SK-N-SH (cell line): ENCODE measurements at regions not wholly inside any gene's neighbourhood (a gene's known extent, or its start where the extent isn't known, plus 50 kb on each side); places are given as distances from the start of the nearest gene placed in this dataset.

Experiments
- CTCF ChIA-PET: fragments of 300-600, 350-600 bp; formaldehyde crosslinking; extraction: SDS; loops from one replicate; lab custom pipeline; 2021; lab: Yijun Ruan, JAX
- POLR2A ChIA-PET: fragments of 350-600 bp; sonication (Branson Sonifier 250); formaldehyde crosslinking; extraction: SDS; loops from one replicate; lab custom pipeline; 2020; ENCODE audit warnings: antibody characterized with exemption, inconsistent platforms; lab: Yijun Ruan, JAX
- DNase-seq: peaks from one replicate; pipeline ENCODE4 v3.0.0; 2012
- H2AFZ ChIP-seq: fragments of 200-600 bp; sonication (generic); 2 replicates; pipeline ENCODE4 v1.8.1; 2016; ENCODE audit warnings: antibody characterized with exemption, mild to moderate bottlenecking, low read depth
- H3F3A ChIP-seq: fragments of 200-600 bp; sonication (generic); replicated peaks from 2 replicates; pipeline ENCODE3; 2016; ENCODE audit warnings: antibody characterized with exemption, mild to moderate bottlenecking; ENCODE audit not compliant: insufficient read depth
- H3K27ac ChIP-seq, 2 experiments: fragments of 200-500 bp in 1 of 2; fragments of 200-600 bp in 1 of 2; sonication (Bioruptor generic) in 1 of 2; sonication (generic), shearing (Covaris generic) in 1 of 2; 2 replicates each; pipeline versions ENCODE4 v1.5.1 to v1.6.1; 2014 to 2016; ENCODE audit warnings: low read depth in 2 of 2, inconsistent platforms in 1 of 2, low read length in 1 of 2, mild to moderate bottlenecking in 1 of 2, mixed read lengths in 1 of 2
- H3K27me3 ChIP-seq: fragments of 200-600 bp; sonication (generic), shearing (Covaris generic); 2 replicates; pipeline ENCODE4 v1.6.1; 2016; ENCODE audit warnings: mixed run types; ENCODE audit not compliant: insufficient read depth
- H3K36me3 ChIP-seq, 2 experiments: fragments of 200-500 bp in 1 of 2; fragments of 200-600 bp in 1 of 2; sonication (Bioruptor generic) in 1 of 2; sonication (generic) in 1 of 2; replicated peaks in 1 of 2; 2 replicates each; pipeline versions ENCODE3 to v1.5.1; 2014 to 2016; ENCODE audit warnings: low read length in 1 of 2, mild to moderate bottlenecking in 1 of 2; ENCODE audit not compliant: insufficient read depth in 2 of 2, control insufficient read depth in 1 of 2
- H3K4me1 ChIP-seq, 2 experiments: fragments of 200-500 bp in 1 of 2; fragments of 200-600 bp in 1 of 2; sonication (Bioruptor generic) in 1 of 2; sonication (generic), shearing (Covaris generic) in 1 of 2; 2 replicates each; pipeline versions ENCODE4 v1.5.1 to v1.6.1; 2014 to 2016; ENCODE audit warnings: low read depth in 1 of 2, low read length in 1 of 2, mixed run types in 1 of 2; ENCODE audit not compliant: insufficient read depth in 2 of 2, control insufficient read depth in 1 of 2
- H3K4me2 ChIP-seq: fragments of 200-600 bp; sonication (generic), shearing (Covaris generic); 2 replicates; pipeline ENCODE4 v1.6.1; 2017; ENCODE audit warnings: mixed run types
- H3K4me3 ChIP-seq, 2 experiments: fragments of 200-500 bp in 1 of 2; fragments of 200-600 bp in 1 of 2; sonication (Bioruptor generic) in 1 of 2; sonication (generic), shearing (Covaris generic) in 1 of 2; 2 replicates each; pipeline versions ENCODE4 v1.5.1 to v1.8.1; 2014 to 2016; ENCODE audit warnings: low read depth in 2 of 2, inconsistent platforms in 1 of 2, low read length in 1 of 2, mild to moderate bottlenecking in 1 of 2, mixed read lengths in 1 of 2, moderate library complexity in 1 of 2
- H3K79me2 ChIP-seq: fragments of 200-600 bp; sonication (generic); 2 replicates; pipeline ENCODE4 v1.8.1; 2017; ENCODE audit warnings: mild to moderate bottlenecking; ENCODE audit not compliant: insufficient read depth
- H3K9ac ChIP-seq: fragments of 200-600 bp; sonication (generic); 2 replicates; pipeline ENCODE4 v1.6.1; 2017; ENCODE audit warnings: mixed run types
- H3K9me2 ChIP-seq: fragments of 200-600 bp; sonication (generic); 2 replicates; pipeline ENCODE4 v1.6.1; 2017; ENCODE audit warnings: mixed run types
- H3K9me3 ChIP-seq: fragments of 200-600 bp; sonication (generic); 2 replicates; pipeline ENCODE4 v1.6.1; 2017; ENCODE audit warnings: mixed run types, mild to moderate bottlenecking, moderate library complexity
- H4K20me1 ChIP-seq: fragments of 200-600 bp; sonication (generic); 2 replicates; pipeline ENCODE4 v1.6.1; 2017; ENCODE audit warnings: mild to moderate bottlenecking, mixed run types; ENCODE audit not compliant: insufficient read depth
- ELF1 ChIP-seq: IDR thresholded peaks from 2 replicates; pipeline ENCODE4 v1.4.0; 2012
- FOSL2 ChIP-seq: IDR thresholded peaks from 2 replicates; pipeline ENCODE4 v1.4.0; 2012; ENCODE audit warnings: low read depth, mild to moderate bottlenecking, moderate library complexity, borderline replicate concordance
- FOXJ3 ChIP-seq: sonication (generic); formaldehyde crosslinking; IDR thresholded peaks from 2 replicates; pipeline ENCODE4 v1.5.1; 2020; ENCODE audit warnings: mild to moderate bottlenecking, missing genetic modification reagents
- FOXM1 ChIP-seq: IDR thresholded peaks from 2 replicates; pipeline ENCODE4 v1.4.0; 2012; ENCODE audit warnings: low read depth, mild to moderate bottlenecking
- GATA2 ChIP-seq: sonication (generic); formaldehyde crosslinking; IDR thresholded peaks from 2 replicates; pipeline ENCODE4 v1.5.0; 2020; ENCODE audit warnings: mild to moderate bottlenecking, missing genetic modification reagents
- JUND ChIP-seq: IDR thresholded peaks from 2 replicates; pipeline ENCODE4 v1.4.0; 2012
- MEF2A ChIP-seq: IDR thresholded peaks from 2 replicates; pipeline ENCODE4 v1.4.0; 2012; ENCODE audit warnings: low read depth, borderline replicate concordance
- MXI1 ChIP-seq: IDR thresholded peaks from 2 replicates; pipeline ENCODE4 v1.6.1; 2012; ENCODE audit warnings: mild to moderate bottlenecking, low read depth, low read length, improper control_type of control experiment
- NRF1 ChIP-seq: IDR thresholded peaks from 2 replicates; pipeline ENCODE4 v1.6.1; 2012; ENCODE audit warnings: low read depth, mild to moderate bottlenecking, low read length
- PBX3 ChIP-seq: IDR thresholded peaks from 2 replicates; pipeline ENCODE4; 2012
- POLR2AphosphoS5 ChIP-seq: IDR thresholded peaks from 2 replicates; pipeline ENCODE4 v1.6.1; 2012; ENCODE audit warnings: low read depth, low read length
- RCOR1 ChIP-seq: fragments of 150-350 bp; IDR thresholded peaks from 2 replicates; pipeline ENCODE4 v1.6.1; 2017; ENCODE audit warnings: antibody characterized with exemption, low read length
- RXRA ChIP-seq: IDR thresholded peaks from 2 replicates; pipeline ENCODE4 v1.4.0; 2012; ENCODE audit warnings: low read depth, mild to moderate bottlenecking, borderline replicate concordance
- SMC3 ChIP-seq: IDR thresholded peaks from 2 replicates; pipeline ENCODE4 v1.6.1; 2012; ENCODE audit warnings: low read depth, low read length, improper control_type of control experiment
- TCF12 ChIP-seq: IDR thresholded peaks from 2 replicates; pipeline ENCODE4 v1.4.0; 2012
- TEAD4 ChIP-seq: IDR thresholded peaks from 2 replicates; pipeline ENCODE4 v1.4.0; 2012; ENCODE audit warnings: mild to moderate bottlenecking, borderline replicate concordance; ENCODE audit not compliant: insufficient read depth
- ZBTB33 ChIP-seq: IDR thresholded peaks from 2 replicates; pipeline ENCODE4 v1.4.0; 2012; ENCODE audit warnings: low read depth, borderline replicate concordance
- WGBS: methylation state at CpG from one replicate; pipeline ENCODE4 v1.1.6; 2017; ENCODE audit warnings: low lambda C conversion rate; 5-methylcytosine and 5-hydroxymethylcytosine counted together
- TF ChIP-seq, protein P1 (sequence below): IDR thresholded peaks from 2 replicates; pipeline ENCODE4 v1.6.1; 2012; ENCODE audit warnings: mild to moderate bottlenecking, low read depth, low read length, moderate library complexity
- TF ChIP-seq, protein P2 (sequence below): IDR thresholded peaks from 2 replicates; pipeline ENCODE4 v1.4.0; 2012; ENCODE audit warnings: low read depth

DNA sequence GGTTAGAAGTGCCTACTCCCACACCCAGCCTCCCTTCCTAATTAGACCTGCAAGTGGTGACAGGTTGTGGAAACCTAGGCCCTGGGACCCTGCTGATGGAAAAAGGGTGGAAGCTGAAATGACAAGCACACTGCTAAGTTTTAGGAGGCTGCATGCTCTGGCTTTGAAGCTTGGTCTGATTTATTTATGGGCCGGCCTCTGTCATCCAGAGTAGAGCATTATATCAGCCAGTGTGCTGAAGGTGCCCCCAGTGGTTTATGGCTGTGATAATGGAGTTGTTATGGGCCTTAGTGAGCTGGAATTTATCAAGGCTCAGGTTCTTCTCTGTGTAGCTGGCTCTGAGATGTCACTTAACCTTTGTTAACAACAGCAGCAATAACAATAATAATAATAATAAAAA, 142.6 kb downstream of the UTP18 start:
- 19% methylated on average over 1 of the region's 1 CpG for WGBS
- Histone ChIP-seq H2AFZ (no peak overlapping the region), H3K4me3 (no peak overlapping the region), H3K36me3 (no peaks in the 10 kb centered on the region), H3K9me2 (no peaks in the 10 kb centered on the region), H3K9ac (no peak overlapping the region), H3K4me2 (no peak overlapping the region), H3K4me1 (peaks cover 0 to 5% of the 10 kb centered on the region in 2 experiments; a peak in 1 of 4 replicates), H3K79me2 (no peaks in the 10 kb centered on the region), H4K20me1 (no peaks in the 10 kb centered on the region), H3K27me3 (no peaks in the 10 kb centered on the region), H3K9me3 (no peaks in the 10 kb centered on the region), H3F3A (no peaks in the 10 kb centered on the region), H3K27ac (no peak overlapping the region)
- POLR2A ChIA-PET, result no interaction called here
- DNase-seq, result no peak
- TF ChIP-seq MEF2A, result no peak
- TF ChIP-seq TCF12, result no peak
- TF ChIP-seq JUND, result no peak
- no peak for TF ChIP-seq FOXM1
- TF ChIP-seq MXI1, result no peak
- TF ChIP-seq NRF1, result no peak
- TF ChIP-seq FOXJ3, result no peak
- TF ChIP-seq FOSL2, result no peak
- no peak for TF ChIP-seq SMC3
- no peak for TF ChIP-seq GATA2 (CRISPR knock-in tag)
- no peak for TF ChIP-seq PBX3
- TF ChIP-seq POLR2AphosphoS5, result no peak
- TF ChIP-seq, protein P1, sequence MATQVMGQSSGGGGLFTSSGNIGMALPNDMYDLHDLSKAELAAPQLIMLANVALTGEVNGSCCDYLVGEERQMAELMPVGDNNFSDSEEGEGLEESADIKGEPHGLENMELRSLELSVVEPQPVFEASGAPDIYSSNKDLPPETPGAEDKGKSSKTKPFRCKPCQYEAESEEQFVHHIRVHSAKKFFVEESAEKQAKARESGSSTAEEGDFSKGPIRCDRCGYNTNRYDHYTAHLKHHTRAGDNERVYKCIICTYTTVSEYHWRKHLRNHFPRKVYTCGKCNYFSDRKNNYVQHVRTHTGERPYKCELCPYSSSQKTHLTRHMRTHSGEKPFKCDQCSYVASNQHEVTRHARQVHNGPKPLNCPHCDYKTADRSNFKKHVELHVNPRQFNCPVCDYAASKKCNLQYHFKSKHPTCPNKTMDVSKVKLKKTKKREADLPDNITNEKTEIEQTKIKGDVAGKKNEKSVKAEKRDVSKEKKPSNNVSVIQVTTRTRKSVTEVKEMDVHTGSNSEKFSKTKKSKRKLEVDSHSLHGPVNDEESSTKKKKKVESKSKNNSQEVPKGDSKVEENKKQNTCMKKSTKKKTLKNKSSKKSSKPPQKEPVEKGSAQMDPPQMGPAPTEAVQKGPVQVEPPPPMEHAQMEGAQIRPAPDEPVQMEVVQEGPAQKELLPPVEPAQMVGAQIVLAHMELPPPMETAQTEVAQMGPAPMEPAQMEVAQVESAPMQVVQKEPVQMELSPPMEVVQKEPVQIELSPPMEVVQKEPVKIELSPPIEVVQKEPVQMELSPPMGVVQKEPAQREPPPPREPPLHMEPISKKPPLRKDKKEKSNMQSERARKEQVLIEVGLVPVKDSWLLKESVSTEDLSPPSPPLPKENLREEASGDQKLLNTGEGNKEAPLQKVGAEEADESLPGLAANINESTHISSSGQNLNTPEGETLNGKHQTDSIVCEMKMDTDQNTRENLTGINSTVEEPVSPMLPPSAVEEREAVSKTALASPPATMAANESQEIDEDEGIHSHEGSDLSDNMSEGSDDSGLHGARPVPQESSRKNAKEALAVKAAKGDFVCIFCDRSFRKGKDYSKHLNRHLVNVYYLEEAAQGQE, result no peak
- no peak for TF ChIP-seq RXRA
- CTCF ChIA-PET, result interaction anchor here (0.8 to 1.5 kb wide), 6 partner anchors 11 to 458 kb away, joined by 3 to 6 read pairs (median 3); no protein-coding TSS in a partner anchor

- no peak overlapping the region for H2AFZ ChIP-seq
- no peak overlapping the region for H3K4me2 ChIP-seq
- H3F3A ChIP-seq, result no peaks in the 10 kb centered on the region
- POLR2A ChIA-PET, result no interaction called here
- H3K9me2 ChIP-seq, result no peaks in the 10 kb centered on the region
- H3K27me3 ChIP-seq, result no peaks in the 10 kb centered on the region
- H3K4me3 ChIP-seq, result no peak overlapping the region
- DNase-seq, result no peak
- no peaks in the 10 kb centered on the region for H3K79me2 ChIP-seq
- 16% methylated on average over 5 of the region's 5 CpGs for WGBS
- H3K4me1 ChIP-seq, result no peaks in the 10 kb centered on the region
- TF ChIP-seq RXRA (no peak), ZBTB33 (no peak), RCOR1 (no peak), POLR2AphosphoS5 (no peak), TEAD4 (no peak), ELF1 (no peak), NRF1 (no peak)
- TF ChIP-seq, protein P2, sequence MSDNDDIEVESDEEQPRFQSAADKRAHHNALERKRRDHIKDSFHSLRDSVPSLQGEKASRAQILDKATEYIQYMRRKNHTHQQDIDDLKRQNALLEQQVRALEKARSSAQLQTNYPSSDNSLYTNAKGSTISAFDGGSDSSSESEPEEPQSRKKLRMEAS, result no peak
- no peaks in the 10 kb centered on the region for H3K36me3 ChIP-seq
- no peaks in the 10 kb centered on the region for H4K20me1 ChIP-seq
- H3K9ac ChIP-seq, result no peak overlapping the region
- H3K27ac ChIP-seq, result no peak overlapping the region
- no peaks in the 10 kb centered on the region; the same call in 1 of the 2 replicates for H3K9me3 ChIP-seq
- CTCF ChIA-PET, result interaction anchor here (0.8 to 2.0 kb wide), 4 partner anchors 28 to 81 kb away, joined by 4 to 5 read pairs (median 4); no protein-coding TSS in a partner anchor
Observed at GRCh38 chr17:51407576-51407975, 147.2 kb downstream of the UTP18 start.
